NB4 (cell line): ENCODE measurements at regions not wholly inside any gene's neighbourhood (a gene's known extent, or its start where the extent isn't known, plus 50 kb on each side); places are given as distances from the start of the nearest gene placed in this dataset.

Experiments
- DNase-seq: peaks from one replicate; pipeline ENCODE4 v3.0.0; 2010; ENCODE audit warnings: low read depth
- H3K4me3 ChIP-seq: one replicate; pipeline ENCODE4 v1.5.1; 2011; ENCODE audit warnings: mild to moderate bottlenecking, low read depth, low read length, moderate library complexity
- MYC ChIP-seq: IDR thresholded peaks from 2 replicates; pipeline ENCODE4 v1.6.1; 2011; ENCODE audit warnings: low read depth, low read length
- POLR2A ChIP-seq: IDR thresholded peaks from 2 replicates; pipeline ENCODE4 v1.6.1; 2011; ENCODE audit warnings: mild to moderate bottlenecking; ENCODE audit not compliant: insufficient read length; ENCODE audit errors: extremely low read depth
- TF ChIP-seq, protein P1 (sequence below): IDR thresholded peaks from 2 replicates; pipeline ENCODE4 v1.6.1; 2011; ENCODE audit warnings: low read depth, low read length
- TF ChIP-seq, protein P2 (sequence below): IDR thresholded peaks from one replicate; pipeline ENCODE4 v1.5.1; 2012; ENCODE audit warnings: low read depth, low read length

DNA sequence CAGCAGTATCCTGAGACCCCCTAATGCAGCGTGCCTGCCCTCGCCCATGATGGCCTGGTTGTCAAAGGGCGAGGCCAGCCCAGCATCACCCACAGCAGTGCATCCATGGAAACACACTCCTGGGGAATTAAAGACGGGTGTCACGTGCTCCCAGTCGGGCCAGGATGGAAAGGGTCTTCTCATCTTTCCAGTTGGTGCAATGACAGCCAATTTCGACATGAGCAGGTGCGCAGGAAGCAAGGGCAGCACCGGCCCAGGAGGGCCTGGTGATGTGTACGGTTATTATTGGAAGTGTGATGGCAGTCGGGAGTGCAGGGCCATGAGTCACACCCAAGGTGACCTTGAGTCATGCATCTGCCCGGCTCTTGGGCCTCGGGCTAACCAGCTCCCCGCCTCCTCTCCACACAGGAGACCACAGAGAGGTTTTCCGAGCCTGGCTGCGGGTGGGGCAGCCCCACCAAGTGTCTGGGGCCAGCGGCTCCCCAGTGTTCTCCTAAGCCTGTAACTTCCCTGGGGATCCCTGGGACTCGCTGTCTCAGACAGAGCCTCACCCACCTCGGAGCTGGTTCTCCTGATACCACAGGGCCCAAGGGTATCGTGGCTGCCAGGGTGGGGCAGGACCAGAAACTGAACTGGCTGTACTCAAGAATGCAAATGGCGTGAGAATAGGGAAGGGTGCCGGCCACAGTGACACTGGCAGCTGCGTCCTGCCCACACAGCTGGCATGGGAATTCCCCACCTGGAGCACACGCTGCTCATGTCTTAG, 119.8 kb downstream of the SIK1 start:
- DNase-seq, result peak; percentile 83
- H3K4me3 ChIP-seq, result no peak overlapping the region
- TF ChIP-seq, protein P1, sequence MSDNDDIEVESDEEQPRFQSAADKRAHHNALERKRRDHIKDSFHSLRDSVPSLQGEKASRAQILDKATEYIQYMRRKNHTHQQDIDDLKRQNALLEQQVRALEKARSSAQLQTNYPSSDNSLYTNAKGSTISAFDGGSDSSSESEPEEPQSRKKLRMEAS, result no peak
- no peak for TF ChIP-seq POLR2A
- TF ChIP-seq MYC, result no peak
- TF ChIP-seq, protein P2, sequence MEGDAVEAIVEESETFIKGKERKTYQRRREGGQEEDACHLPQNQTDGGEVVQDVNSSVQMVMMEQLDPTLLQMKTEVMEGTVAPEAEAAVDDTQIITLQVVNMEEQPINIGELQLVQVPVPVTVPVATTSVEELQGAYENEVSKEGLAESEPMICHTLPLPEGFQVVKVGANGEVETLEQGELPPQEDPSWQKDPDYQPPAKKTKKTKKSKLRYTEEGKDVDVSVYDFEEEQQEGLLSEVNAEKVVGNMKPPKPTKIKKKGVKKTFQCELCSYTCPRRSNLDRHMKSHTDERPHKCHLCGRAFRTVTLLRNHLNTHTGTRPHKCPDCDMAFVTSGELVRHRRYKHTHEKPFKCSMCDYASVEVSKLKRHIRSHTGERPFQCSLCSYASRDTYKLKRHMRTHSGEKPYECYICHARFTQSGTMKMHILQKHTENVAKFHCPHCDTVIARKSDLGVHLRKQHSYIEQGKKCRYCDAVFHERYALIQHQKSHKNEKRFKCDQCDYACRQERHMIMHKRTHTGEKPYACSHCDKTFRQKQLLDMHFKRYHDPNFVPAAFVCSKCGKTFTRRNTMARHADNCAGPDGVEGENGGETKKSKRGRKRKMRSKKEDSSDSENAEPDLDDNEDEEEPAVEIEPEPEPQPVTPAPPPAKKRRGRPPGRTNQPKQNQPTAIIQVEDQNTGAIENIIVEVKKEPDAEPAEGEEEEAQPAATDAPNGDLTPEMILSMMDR, result no peak

DNA sequence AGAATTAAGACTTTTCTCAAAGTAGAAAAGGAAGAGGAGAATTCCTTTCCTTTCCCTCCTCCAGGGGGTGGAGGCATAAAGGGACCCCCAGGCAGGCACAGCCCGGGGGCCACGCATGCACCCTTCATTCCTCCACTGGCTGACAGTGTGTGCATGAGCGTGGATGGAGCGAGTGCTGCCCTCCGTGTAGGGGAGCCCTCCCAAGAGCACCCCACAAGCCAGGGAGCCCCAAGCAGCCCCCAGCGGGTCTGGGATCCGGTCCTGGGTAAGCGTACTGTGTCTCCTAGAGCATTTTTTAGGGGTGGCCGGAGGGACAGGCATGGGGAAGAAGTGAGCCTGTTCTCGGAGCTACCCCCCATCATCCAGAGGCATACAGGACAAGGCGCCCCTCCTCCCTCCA, 120.5 kb downstream of the SIK1 start:
- DNase-seq, result no peak
- TF ChIP-seq MYC (no peak), POLR2A (no peak)
- TF ChIP-seq, protein P2, result no peak
- TF ChIP-seq, protein P1, result no peak
- H3K4me3 ChIP-seq, result no peak overlapping the region

GRCh38 chr21:43305811-43306311, 121.1 kb downstream of the SIK1 start:
- TF ChIP-seq, protein P1, result no peak
- TF ChIP-seq MYC, result no peak
- no peak for TF ChIP-seq POLR2A
- TF ChIP-seq, protein P2, result no peak
- DNase-seq, result no peak
- no peak overlapping the region for H3K4me3 ChIP-seq

DNA sequence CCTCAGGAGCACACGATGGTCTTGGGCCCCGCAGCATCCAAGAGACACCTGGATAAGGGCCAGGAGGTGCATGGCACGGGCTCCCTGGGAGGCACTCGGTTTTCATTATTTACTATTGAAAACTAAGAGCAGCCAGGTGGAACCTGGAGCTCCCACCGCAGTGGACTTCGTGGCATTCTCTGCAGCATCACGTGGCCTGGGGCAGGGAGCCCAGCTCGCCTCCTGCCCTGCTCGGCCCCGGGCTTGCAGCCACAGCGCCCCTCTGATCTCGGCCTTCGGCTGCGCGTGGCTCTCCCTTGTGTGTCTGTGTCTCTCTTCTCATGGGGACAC, 121.6 kb downstream of the SIK1 start:
- H3K4me3 ChIP-seq, result no peak overlapping the region
- no peak for TF ChIP-seq POLR2A
- TF ChIP-seq, protein P1, result no peak
- TF ChIP-seq, protein P2, result no peak
- TF ChIP-seq MYC, result no peak
- no peak for DNase-seq

GRCh38 chr21:43304621-43305335, 122.2 kb downstream of the SIK1 start:
- no peak for DNase-seq
- TF ChIP-seq, protein P2, result no peak
- TF ChIP-seq POLR2A, result no peak
- TF ChIP-seq, protein P1, result no peak
- no peak for TF ChIP-seq MYC
- no peak overlapping the region for H3K4me3 ChIP-seq
